A549 (cell line): ENCODE measurements at regions not wholly inside any gene's neighbourhood (a gene's known extent, or its start where the extent isn't known, plus 50 kb on each side); places are given as distances from the start of the nearest gene placed in this dataset.

ENCODE experiments used
- ATAC-seq, 2 experiments: fragments of 200-7000 bp in 1 of 2; fragments of >200 bp in 1 of 2; cut with Nextera tagmentation in 1 of 2; cut with Tn5 transposase in 1 of 2; 3 replicates each; pipeline versions ENCODE4 v1.8.0 to v1.9.1; 2018 to 2020; ENCODE audit warnings: mild to moderate bottlenecking in 1 of 2, moderate library complexity in 1 of 2
- CTCF ChIA-PET: fragments of 300-600 bp; sonication (Branson Sonifier 250); formaldehyde crosslinking; extraction: SDS; loops from one replicate; lab custom pipeline; 2021; ENCODE audit warnings: antibody characterized with exemption, inconsistent platforms; lab: Yijun Ruan, JAX
- POLR2A ChIA-PET: fragments of 350-600 bp; formaldehyde crosslinking; extraction: SDS; loops from one replicate; lab custom pipeline; 2021; ENCODE audit warnings: antibody characterized with exemption, inconsistent platforms; lab: Yijun Ruan, JAX
- DNase-seq, 2 experiments: peaks; one replicate each; pipeline versions ENCODE4 v3.0.0 to v3.0.0-alpha.2; 2011 to 2016; ENCODE audit warnings: low read depth in 1 of 2, low spot score in 1 of 2
- FAIRE-seq: peaks from 2 replicates; lab custom pipeline; 2011; peaks lifted over from hg19 to GRCh38; lab: Jason Lieb, UNC
- H3K27ac ChIP-seq, 2 experiments: fragments of >200 bp; sonication (Bioruptor Twin); formaldehyde crosslinking; 3 replicates each; pipeline ENCODE4 v1.5.1; 2016 to 2017
- H3K4me1 ChIP-seq: fragments of >200 bp; sonication (Bioruptor Twin); formaldehyde crosslinking; 3 replicates; pipeline ENCODE4 v1.6.1; 2016
- H3K4me2 ChIP-seq: fragments of >200 bp; sonication (Bioruptor Twin); formaldehyde crosslinking; 3 replicates; pipeline ENCODE4 v1.6.1; 2016
- H3K4me3 ChIP-seq: fragments of >200 bp; sonication (Bioruptor Twin); formaldehyde crosslinking; 3 replicates; pipeline ENCODE4 v1.5.1; 2016
- H3K9me3 ChIP-seq: fragments of >200 bp; sonication (Bioruptor Twin); formaldehyde crosslinking; 3 replicates; pipeline ENCODE4 v1.6.1; 2016
- EP300 ChIP-seq, 2 experiments: fragments of >200 bp; sonication (Bioruptor Twin); formaldehyde crosslinking; IDR thresholded peaks; 2 replicates in 1 of 2; 3 replicates in 1 of 2; pipeline ENCODE4 v1.6.1; 2016 to 2017
- HDAC2 ChIP-seq: fragments of 200-600 bp; sonication (generic); IDR thresholded peaks from 2 replicates; pipeline ENCODE4 v1.6.1; 2016
- HOXB13 ChIP-seq: fragments of 250-450 bp; sonication (Bioruptor Pico); IDR thresholded peaks from 2 replicates; pipeline ENCODE4 v1.5.0; 2020; ENCODE audit warnings: low read depth, mild to moderate bottlenecking, moderate library complexity
- HOXB5 ChIP-seq: fragments of 250-450 bp; sonication (Bioruptor Pico); IDR thresholded peaks from 2 replicates; pipeline ENCODE4 v1.5.0; 2020; ENCODE audit warnings: mild to moderate bottlenecking, moderate library complexity
- JUNB ChIP-seq: fragments of >200 bp; sonication (Bioruptor Twin); formaldehyde crosslinking; IDR thresholded peaks from 2 replicates; pipeline ENCODE4 v1.6.1; 2016
- KDM1A ChIP-seq: fragments of 200-600 bp; sonication (generic); IDR thresholded peaks from 2 replicates; pipeline ENCODE4 v1.6.1; 2016; ENCODE audit warnings: low read depth, mild to moderate bottlenecking
- NFE2L2 ChIP-seq: fragments of 150-350 bp; conservative IDR thresholded peaks from 2 replicates; pipeline ENCODE4 v1.6.1; 2014; ENCODE audit warnings: low read length
- PHF8 ChIP-seq: fragments of 200-600 bp; sonication (generic); IDR thresholded peaks from 2 replicates; pipeline ENCODE4 v1.6.1; 2016; ENCODE audit warnings: low read depth, mild to moderate bottlenecking, antibody characterized with exemption, moderate library complexity, borderline replicate concordance
- POLR2AphosphoS2 ChIP-seq: conservative IDR thresholded peaks from 2 replicates; pipeline ENCODE4 v1.6.1; 2012; ENCODE audit warnings: low read length, improper control_type of control experiment, inconsistent platforms
- RAD21 ChIP-seq, 2 experiments: fragments of >200 bp in 1 of 2; sonication (Bioruptor Twin) in 1 of 2; formaldehyde crosslinking in 1 of 2; IDR thresholded peaks in 1 of 2; conservative IDR thresholded peaks in 1 of 2; 2 replicates in 1 of 2; 3 replicates in 1 of 2; pipeline ENCODE4 v1.6.1; 2012 to 2018; ENCODE audit warnings: inconsistent platforms in 1 of 2
- RARB ChIP-seq: fragments of 250-450 bp; sonication (Bioruptor Pico); IDR thresholded peaks from 2 replicates; pipeline ENCODE4 v1.8.0; 2021; ENCODE audit warnings: mild to moderate bottlenecking, moderate library complexity
- RNF2 ChIP-seq: fragments of 200-600 bp; sonication (generic); IDR thresholded peaks from 2 replicates; pipeline ENCODE4 v1.6.1; 2016; ENCODE audit warnings: low read depth, mild to moderate bottlenecking, antibody characterized with exemption, moderate library complexity, borderline replicate concordance
- SMC3 ChIP-seq: fragments of >200 bp; sonication (Bioruptor Twin); formaldehyde crosslinking; IDR thresholded peaks from 3 replicates; pipeline ENCODE4 v1.6.1; 2018; ENCODE audit warnings: inconsistent platforms
- ZFP36 ChIP-seq: fragments of 450-650 bp; IDR thresholded peaks from 2 replicates; pipeline ENCODE4 v1.6.1; 2014; ENCODE audit warnings: borderline replicate concordance; ENCODE audit not compliant: partially characterized antibody
- ZNF302 ChIP-seq: fragments of 250-450 bp; sonication (Bioruptor Pico); IDR thresholded peaks from 2 replicates; pipeline ENCODE4 v1.9.0; 2021; ENCODE audit warnings: inconsistent platforms, mild to moderate bottlenecking, moderate library complexity
- WGBS: methylation state at CpG from one replicate; pipeline ENCODE4 v1.1.6; 2017; ENCODE audit errors: missing lambda C conversion rate; 5-methylcytosine and 5-hydroxymethylcytosine counted together
- TF ChIP-seq, protein P1 (sequence below): IDR thresholded peaks from 2 replicates; pipeline ENCODE4 v1.6.1; 2012
- TF ChIP-seq, protein P2 (sequence below): fragments of 250-450 bp; sonication (Bioruptor Pico); IDR thresholded peaks from 2 replicates; pipeline ENCODE4 v1.5.0; 2021; ENCODE audit warnings: mild to moderate bottlenecking, moderate library complexity, borderline replicate concordance
- TF ChIP-seq, protein P3 (sequence below): fragments of 450-650 bp; IDR thresholded peaks from 2 replicates; pipeline ENCODE4 v1.6.1; 2014; ENCODE audit warnings: antibody characterized with exemption

DNA sequence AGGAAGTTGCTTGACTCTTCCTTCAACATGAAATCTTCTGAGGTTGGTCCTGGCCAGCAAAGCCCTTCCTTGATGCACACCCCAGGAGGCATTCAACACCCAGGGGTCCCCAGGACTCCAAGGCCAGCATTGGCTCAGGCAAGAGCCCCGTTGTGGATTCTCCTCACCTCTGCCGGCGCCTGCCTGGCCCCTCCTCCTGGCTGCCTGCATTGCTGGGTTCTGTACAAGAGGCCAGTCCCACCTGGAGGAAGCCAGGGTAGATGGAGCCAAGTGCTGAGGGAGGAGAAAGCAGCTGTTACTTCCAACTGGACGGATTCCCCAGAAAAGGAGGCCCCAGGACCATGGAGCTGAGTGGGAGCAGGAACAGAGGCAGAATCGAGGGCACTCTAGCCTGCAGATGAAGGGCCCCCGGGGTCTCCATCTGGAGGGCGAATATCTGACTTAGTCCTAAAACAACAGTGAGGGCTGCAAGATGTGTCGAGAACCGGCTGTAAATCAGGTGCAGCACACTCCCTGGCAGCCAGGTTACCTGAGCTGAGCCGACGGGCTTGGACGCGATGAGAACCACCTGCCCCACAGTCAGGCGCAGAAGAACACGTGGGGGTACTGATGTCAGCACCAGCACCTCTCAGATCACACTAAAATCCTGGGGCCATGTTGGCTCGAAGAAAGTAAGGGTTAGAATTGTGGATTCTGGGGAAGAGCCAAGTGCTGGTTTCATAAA lies 399.6 kb upstream of the SALL3 start:
- H3K9me3 ChIP-seq, result no peaks in the 10 kb centered on the region
- ATAC-seq (no peak), DNase-seq (no peak), FAIRE-seq (no peak)
- 43% methylated on average over 13 of the region's 16 CpGs for WGBS
- POLR2A ChIA-PET, result no interaction called here
- no peak overlapping the region for H3K27ac ChIP-seq
- no peak overlapping the region for H3K4me3 ChIP-seq
- CTCF ChIA-PET, result no interaction called here
- TF ChIP-seq JUNB, result no peak
- no peak for TF ChIP-seq HDAC2
- no peak for TF ChIP-seq PHF8
- no peak for TF ChIP-seq KDM1A
- TF ChIP-seq ZFP36, result no peak
- TF ChIP-seq RNF2, result no peak
- TF ChIP-seq POLR2AphosphoS2, result no peak
- TF ChIP-seq, protein P1, sequence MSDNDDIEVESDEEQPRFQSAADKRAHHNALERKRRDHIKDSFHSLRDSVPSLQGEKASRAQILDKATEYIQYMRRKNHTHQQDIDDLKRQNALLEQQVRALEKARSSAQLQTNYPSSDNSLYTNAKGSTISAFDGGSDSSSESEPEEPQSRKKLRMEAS, result no peak
- TF ChIP-seq NFE2L2, result no peak
- TF ChIP-seq, protein P2, sequence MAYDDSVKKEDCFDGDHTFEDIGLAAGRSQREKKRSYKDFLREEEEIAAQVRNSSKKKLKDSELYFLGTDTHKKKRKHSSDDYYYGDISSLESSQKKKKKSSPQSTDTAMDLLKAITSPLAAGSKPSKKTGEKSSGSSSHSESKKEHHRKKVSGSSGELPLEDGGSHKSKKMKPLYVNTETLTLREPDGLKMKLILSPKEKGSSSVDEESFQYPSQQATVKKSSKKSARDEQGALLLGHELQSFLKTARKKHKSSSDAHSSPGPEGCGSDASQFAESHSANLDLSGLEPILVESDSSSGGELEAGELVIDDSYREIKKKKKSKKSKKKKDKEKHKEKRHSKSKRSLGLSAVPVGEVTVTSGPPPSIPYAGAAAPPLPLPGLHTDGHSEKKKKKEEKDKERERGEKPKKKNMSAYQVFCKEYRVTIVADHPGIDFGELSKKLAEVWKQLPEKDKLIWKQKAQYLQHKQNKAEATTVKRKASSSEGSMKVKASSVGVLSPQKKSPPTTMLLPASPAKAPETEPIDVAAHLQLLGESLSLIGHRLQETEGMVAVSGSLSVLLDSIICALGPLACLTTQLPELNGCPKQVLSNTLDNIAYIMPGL (CRISPR knock-in tag), result no peak
- TF ChIP-seq, all 56 proteins: peak for 0
- no peak overlapping the region for H3K4me2 ChIP-seq
- no peaks in the 10 kb centered on the region for H3K4me1 ChIP-seq

DNA sequence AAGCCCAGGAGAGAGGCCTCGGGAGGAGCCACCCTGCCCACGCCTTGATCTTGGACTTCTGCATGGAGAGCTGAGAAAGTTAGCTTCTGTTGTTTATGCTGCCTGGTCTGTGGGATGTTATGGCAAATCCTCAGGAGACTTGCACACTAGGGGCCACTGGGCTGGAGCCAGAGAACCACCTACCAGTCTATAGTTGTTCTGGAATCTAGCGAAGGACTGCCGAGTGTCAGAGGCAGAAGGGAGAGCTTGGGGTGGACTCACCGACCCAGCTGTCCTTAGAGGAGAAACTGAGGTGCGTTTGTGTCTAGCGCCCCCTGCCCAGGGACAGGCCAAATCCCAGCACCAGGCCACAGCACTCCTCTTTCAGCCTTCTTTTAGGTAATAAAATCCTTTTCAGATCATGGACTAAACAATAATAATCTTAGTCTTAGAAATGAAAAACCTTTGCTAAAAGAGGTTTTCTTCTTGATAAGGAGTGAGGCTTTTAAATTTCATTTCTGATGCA lies 398.7 kb upstream of the SALL3 start:
- H3K9me3 ChIP-seq, result no peaks in the 10 kb centered on the region

GRCh38 chr18:78582181-78582709 lies 397.4 kb upstream of the SALL3 start:
- DNase-seq, result no peak
- no peak for FAIRE-seq
- Histone ChIP-seq H3K4me1 (no peaks in the 10 kb centered on the region), H3K4me2 (no peak overlapping the region), H3K27ac (no peak overlapping the region), H3K9me3 (no peaks in the 10 kb centered on the region), H3K4me3 (no peak overlapping the region)
- WGBS, result 69% methylated on average over 11 of the region's 23 CpGs
- ATAC-seq, result no peak
- POLR2A ChIA-PET, result no interaction called here
- TF ChIP-seq PHF8, result no peak
- TF ChIP-seq, protein P3, sequence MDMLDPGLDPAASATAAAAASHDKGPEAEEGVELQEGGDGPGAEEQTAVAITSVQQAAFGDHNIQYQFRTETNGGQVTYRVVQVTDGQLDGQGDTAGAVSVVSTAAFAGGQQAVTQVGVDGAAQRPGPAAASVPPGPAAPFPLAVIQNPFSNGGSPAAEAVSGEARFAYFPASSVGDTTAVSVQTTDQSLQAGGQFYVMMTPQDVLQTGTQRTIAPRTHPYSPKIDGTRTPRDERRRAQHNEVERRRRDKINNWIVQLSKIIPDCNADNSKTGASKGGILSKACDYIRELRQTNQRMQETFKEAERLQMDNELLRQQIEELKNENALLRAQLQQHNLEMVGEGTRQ, result no peak
- TF ChIP-seq RAD21 (conservative IDR thresholded peaks at IDR 0.05 in 1 of 2, IDR thresholded peaks at IDR 0.05 in 1 of 2), result no peak
- no peak for TF ChIP-seq RARB (CRISPR knock-in tag)
- no peak for TF ChIP-seq EP300 (IDR thresholded peaks at IDR 0.05)
- TF ChIP-seq ZNF302, result no peak
- CTCF ChIA-PET, result no interaction called here

More for the DNA sequence above, 398.7 kb upstream of the SALL3 start:
- Histone ChIP-seq H3K4me3 (no peak overlapping the region), H3K27ac (no peak overlapping the region), H3K4me2 (no peak overlapping the region)
- WGBS, result 1% methylated on average over 7 of the region's 7 CpGs
- CTCF ChIA-PET, result no interaction called here
- DNase-seq, result no peak
- POLR2A ChIA-PET, result no interaction called here
- TF ChIP-seq HOXB5, result no peak
- no peak for TF ChIP-seq EP300 (IDR thresholded peaks at IDR 0.05)
- TF ChIP-seq SMC3, result no peak
- TF ChIP-seq HOXB13, result no peak
- TF ChIP-seq, all 56 proteins: peak for 0
- no peak for ATAC-seq
- H3K4me1 ChIP-seq, result no peaks in the 10 kb centered on the region
- FAIRE-seq, result no peak
